Activated T-cell treated with anti-CD3 and anti-CD28 coated beads, Interleukin-2, amount 50 U/mL, for 48 hours (primary cell): ENCODE measurements at regions not wholly inside any gene's neighbourhood (a gene's known extent, or its start where the extent isn't known, plus 50 kb on each side); places are given as distances from the start of the nearest gene placed in this dataset.

Experiments used
- DNase-seq, 2 experiments: peaks; one replicate each; pipeline ENCODE4 v3.0.0-alpha.2; 2020

GRCh38 chr17:36869441-36869840 lies 67.8 kb upstream of the LHX1 start:
- no peak for DNase-seq

DNA sequence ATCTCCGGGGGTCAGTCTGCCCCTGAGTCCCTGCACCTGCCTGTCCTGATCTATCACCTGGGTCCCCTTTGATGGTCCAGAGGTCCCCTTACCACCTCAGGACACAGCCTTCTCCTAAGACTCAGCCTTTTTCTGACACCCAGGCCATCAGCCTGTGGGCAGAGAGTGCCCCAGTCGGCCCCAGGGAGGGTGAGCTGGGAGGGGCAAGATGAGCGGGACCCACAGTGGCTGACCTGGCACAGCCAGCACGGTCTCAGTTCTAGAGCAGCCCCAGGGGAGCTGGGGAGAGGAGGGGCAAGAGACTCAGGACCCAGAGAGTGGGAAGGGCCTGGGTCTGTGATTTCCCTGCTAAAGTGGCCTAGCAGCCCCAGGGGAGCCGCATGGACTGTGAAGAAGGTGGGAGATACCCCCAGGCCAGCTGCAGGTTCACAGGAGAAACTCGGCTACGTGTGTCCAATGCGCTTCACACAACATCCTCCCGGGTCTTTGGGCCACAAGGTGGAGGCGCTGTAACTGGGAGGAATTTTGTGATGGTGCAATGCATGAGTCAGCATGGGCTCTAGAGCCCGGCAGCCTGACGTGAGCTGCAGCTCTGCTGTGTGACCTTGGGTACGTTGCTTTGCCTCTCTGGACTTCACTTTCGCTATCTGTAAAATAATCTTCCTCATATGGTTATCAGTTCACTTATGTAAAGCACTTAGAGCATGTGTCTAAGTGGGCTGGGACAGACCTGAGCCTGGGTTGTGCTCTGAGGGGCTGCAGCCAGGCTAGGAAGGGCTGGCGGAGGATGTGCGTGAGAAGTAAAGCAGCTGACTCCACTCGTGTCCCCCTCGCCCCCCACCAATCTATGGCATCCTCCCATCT lies 67.2 kb upstream of the LHX1 start:
- DNase-seq, result no peak

- no peak for DNase-seq
Measured at GRCh38 chr17:36870720-36870999, 66.6 kb upstream of the LHX1 start.

DNA sequence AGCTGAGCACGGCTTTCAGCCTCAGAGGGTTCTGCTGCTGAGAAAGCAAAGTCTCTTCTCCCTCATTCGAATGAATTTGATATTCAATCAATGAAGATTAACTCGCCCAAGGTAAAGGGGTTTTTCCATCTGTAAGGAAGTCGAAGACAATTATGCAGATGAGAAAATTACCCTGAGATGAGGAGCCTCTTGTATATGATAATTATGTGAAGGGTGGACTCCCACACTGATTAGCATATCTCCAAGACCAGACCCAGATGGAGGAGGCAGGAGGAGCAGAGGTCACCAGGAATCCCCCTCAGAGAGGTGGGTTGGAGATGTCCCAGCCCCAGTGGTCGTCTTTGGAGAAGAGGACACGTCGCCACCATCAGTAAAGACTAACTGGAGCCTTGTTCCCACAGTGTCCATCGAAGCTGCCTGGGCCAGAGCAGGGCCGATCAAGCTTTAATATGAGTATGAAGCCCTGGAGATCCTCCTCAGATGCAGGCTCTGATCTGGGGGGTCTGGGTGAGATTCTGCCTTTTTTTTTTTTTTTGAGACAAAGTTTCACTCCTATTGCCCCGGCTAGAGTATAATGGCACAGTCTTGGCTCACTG lies 61.5 kb upstream of the LHX1 start:
- no peak for DNase-seq

GRCh38 chr17:36876966-36877365 lies 60.3 kb upstream of the LHX1 start:
- no peak for DNase-seq

DNA sequence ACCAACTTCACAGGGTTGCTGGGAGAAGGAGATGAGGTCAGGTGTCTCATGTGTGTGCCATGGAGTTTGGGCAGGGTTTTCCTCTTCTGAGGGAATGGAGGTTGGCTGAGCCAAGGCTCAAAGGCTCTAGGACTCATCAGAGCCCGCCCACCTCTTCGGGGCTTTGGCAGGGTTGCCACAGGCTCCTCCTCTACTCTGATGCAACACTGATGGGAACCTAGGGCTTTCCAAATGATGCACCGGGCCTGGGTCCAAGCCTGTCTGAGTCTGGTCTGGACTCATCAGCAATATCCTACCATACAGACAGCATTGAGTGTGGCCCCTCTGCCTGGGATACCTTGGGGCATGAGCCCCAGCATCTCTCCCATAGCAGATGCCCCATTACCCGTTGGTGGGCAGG lies 59.5 kb upstream of the LHX1 start:
- peak in 1 of 2 experiments; percentile 24 for DNase-seq

- no peak for DNase-seq
Measured at GRCh38 chr17:36878216-36878615, 59.1 kb upstream of the LHX1 start.

DNA sequence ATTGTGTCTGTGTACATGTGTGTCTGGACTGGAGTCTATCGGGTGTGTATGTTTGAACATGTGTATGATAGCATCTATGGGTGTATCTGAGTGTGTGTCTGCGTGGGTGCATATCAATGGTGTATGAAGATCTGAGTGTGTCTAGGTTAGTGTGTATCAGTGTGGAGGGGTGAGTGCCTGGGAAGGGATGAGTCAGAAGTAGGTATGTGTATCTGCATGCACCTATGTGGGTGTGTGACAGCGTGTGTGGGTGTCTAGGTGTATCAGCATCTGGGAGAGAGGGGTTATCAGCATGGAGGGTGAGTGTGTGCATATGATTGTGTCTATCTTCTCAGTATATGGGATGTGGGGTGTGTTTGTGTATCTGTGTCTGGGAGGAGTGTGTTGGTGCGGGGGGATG lies 58.2 kb upstream of the LHX1 start:
- DNase-seq, result no peak

DNA sequence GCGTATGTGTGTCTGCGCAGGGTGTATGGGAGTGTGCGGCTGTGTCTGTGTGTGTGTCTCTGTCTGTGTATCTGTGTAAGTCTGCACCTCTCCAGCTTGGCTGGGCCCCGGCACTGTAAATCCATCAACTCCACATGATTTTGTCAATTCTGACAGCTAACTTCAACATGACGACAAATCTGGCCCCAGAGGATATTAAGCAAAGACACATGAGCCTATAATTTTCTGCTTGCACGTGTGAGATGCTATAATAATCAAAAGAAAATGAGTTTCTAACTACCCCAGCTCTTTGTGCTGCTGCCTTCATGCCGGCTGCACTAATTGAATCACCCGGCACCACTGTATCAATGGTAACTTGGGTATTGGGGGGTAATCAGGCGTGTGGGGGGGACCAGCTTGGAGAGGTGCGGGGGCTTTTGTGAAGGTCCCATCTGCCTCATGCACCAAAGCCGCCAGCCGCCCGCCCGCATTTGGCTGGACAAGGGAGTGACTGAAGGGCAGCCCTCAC lies 57.6 kb upstream of the LHX1 start:
- DNase-seq, result no peak

- no peak for DNase-seq
Measured at GRCh38 chr17:36880268-36880905, 56.9 kb upstream of the LHX1 start.

GRCh38 chr17:36881323-36881722 lies 56.0 kb upstream of the LHX1 start:
- no peak for DNase-seq

DNA sequence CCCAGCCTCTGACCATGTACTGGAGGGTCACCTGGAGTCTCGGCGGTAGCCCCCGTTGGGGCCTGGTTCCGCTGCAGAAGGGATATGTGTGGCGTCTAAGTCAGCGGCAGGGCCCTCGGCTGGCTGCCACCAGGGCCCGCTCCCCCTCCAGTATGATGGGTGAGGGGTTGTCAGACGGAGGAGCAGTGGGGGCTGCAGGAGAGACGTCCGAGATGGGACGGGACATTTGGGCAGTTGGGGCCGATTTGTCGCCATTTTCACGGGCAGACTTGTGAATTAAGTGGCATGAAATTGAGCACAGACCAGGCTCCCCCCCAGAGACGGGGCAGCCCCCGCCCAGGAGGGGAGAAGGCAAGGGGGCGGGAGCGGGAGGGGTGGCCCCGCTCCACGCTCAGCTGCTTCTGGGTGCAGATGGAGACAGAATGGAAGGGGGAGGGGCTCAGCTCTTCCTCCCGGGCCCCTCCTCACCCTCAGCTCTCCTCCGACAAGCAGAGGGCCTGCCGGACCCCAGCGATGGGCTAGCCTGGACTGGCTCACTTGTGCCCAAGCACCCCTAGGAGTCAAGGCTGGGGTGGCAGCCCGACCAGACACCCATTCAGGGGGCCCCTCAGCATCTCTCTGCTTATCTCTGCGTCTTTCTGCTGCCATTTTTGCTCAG lies 52.7 kb upstream of the LHX1 start:
- DNase-seq, result no peak

- no peak for DNase-seq
Measured at GRCh38 chr17:36885153-36885735, 52.0 kb upstream of the LHX1 start.

- no peak for DNase-seq
Measured at GRCh38 chr17:36885771-36886377, 51.4 kb upstream of the LHX1 start.
